DND-41 (cell line): ENCODE measurements at regions not wholly inside any gene's neighbourhood (a gene's known extent, or its start where the extent isn't known, plus 50 kb on each side); places are given as distances from the start of the nearest gene placed in this dataset.

Experiments used
- ATAC-seq: fragments of 200-7000 bp; cut with Tn5 transposase; 3 replicates; pipeline ENCODE4 v1.9.1; 2021; ENCODE audit warnings: low read depth; ENCODE audit not compliant: insufficient read depth
- DNase-seq: peaks from one replicate; pipeline ENCODE4 v3.0.0-alpha.2; 2020
- H2AFZ ChIP-seq: 2 replicates; pipeline ENCODE4 v1.6.0; 2012; ENCODE audit warnings: low read depth, low read length
- H3K27ac ChIP-seq: 2 replicates; pipeline ENCODE4 v1.5.1; 2012; ENCODE audit warnings: low read length, inconsistent platforms
- H3K27me3 ChIP-seq: fragments of 200-600 bp; sonication (generic); 2 replicates; pipeline ENCODE4 v1.6.0; 2012; ENCODE audit warnings: low read length, mild to moderate bottlenecking, inconsistent platforms; ENCODE audit not compliant: insufficient read depth, poor library complexity
- H3K36me3 ChIP-seq: 2 replicates; pipeline ENCODE4 v1.5.1; 2012; ENCODE audit warnings: low read length, inconsistent platforms; ENCODE audit not compliant: insufficient read depth
- H3K4me1 ChIP-seq: 2 replicates; pipeline ENCODE4 v1.5.1; 2012; ENCODE audit warnings: mild to moderate bottlenecking, low read length; ENCODE audit not compliant: insufficient read depth
- H3K4me2 ChIP-seq: 2 replicates; pipeline ENCODE4 v1.6.0; 2012; ENCODE audit warnings: mild to moderate bottlenecking, moderate library complexity, low read length, inconsistent platforms; ENCODE audit not compliant: insufficient read depth
- H3K4me3 ChIP-seq, 2 experiments: fragments of 200-600 bp in 1 of 2; shearing (Covaris generic) in 1 of 2; 2 replicates each; pipeline ENCODE4 v1.5.1; 2012 to 2016; ENCODE audit warnings: inconsistent platforms in 2 of 2, low read length in 2 of 2, mild to moderate bottlenecking in 2 of 2, low read depth in 1 of 2, moderate library complexity in 1 of 2
- H3K79me2 ChIP-seq: 2 replicates; pipeline ENCODE4 v1.6.0; 2012; ENCODE audit warnings: low read length, inconsistent platforms; ENCODE audit not compliant: insufficient read depth
- H3K9ac ChIP-seq: 2 replicates; pipeline ENCODE4 v1.6.0; 2012; ENCODE audit warnings: low read depth, mild to moderate bottlenecking, inconsistent platforms, low read length, moderate library complexity
- H3K9me3 ChIP-seq: 2 replicates; pipeline ENCODE4 v1.5.1; 2012; ENCODE audit warnings: low read length, moderate library complexity, mild to moderate bottlenecking, inconsistent platforms; ENCODE audit not compliant: insufficient read depth, severe bottlenecking
- H4K20me1 ChIP-seq: 2 replicates; pipeline ENCODE4 v1.6.0; 2012; ENCODE audit warnings: low read length; ENCODE audit not compliant: insufficient read depth
- EZH2 ChIP-seq: IDR thresholded peaks from 3 replicates; pipeline ENCODE4 v1.6.1; 2012; ENCODE audit warnings: borderline replicate concordance, low read depth, mild to moderate bottlenecking, moderate library complexity, low read length, inconsistent platforms; ENCODE audit not compliant: severe bottlenecking
- TF ChIP-seq, protein P1 (sequence below): IDR thresholded peaks from 2 replicates; pipeline ENCODE4 v1.5.1; 2012; ENCODE audit warnings: borderline replicate concordance, low read length, moderate library complexity, mild to moderate bottlenecking; ENCODE audit not compliant: poor library complexity, severe bottlenecking; ENCODE audit errors: extremely low read depth

DNA sequence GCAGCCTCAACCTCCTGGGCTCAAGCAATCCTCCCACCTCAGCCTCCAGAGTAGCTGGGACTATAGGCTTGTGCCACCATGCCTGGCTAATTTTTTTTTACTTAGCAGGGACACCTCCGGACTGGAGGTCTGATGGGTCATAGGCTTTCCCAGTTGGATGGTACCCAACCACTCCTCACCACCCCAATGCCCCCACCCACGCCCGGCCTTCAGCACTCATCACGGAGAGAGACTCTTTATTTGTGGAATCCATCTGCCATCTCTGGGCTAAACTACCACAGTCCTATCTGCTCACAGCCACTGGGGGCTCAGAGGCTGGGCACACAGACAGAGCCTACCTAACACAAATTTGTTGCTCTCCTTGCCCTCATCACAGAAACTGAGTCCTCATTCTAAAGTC lies 58.3 kb upstream of the STXBP1 start:
- H3K27ac ChIP-seq, result no peak overlapping the region
- DNase-seq, result no peak
- no peak overlapping the region for H3K4me2 ChIP-seq
- no peak overlapping the region for H2AFZ ChIP-seq
- peaks cover 29% of the 10 kb centered on the region for H3K4me1 ChIP-seq
- no peaks in the 10 kb centered on the region for H3K79me2 ChIP-seq
- H4K20me1 ChIP-seq, result no peaks in the 10 kb centered on the region; the same call in 1 of the 2 replicates
- TF ChIP-seq, protein P1, sequence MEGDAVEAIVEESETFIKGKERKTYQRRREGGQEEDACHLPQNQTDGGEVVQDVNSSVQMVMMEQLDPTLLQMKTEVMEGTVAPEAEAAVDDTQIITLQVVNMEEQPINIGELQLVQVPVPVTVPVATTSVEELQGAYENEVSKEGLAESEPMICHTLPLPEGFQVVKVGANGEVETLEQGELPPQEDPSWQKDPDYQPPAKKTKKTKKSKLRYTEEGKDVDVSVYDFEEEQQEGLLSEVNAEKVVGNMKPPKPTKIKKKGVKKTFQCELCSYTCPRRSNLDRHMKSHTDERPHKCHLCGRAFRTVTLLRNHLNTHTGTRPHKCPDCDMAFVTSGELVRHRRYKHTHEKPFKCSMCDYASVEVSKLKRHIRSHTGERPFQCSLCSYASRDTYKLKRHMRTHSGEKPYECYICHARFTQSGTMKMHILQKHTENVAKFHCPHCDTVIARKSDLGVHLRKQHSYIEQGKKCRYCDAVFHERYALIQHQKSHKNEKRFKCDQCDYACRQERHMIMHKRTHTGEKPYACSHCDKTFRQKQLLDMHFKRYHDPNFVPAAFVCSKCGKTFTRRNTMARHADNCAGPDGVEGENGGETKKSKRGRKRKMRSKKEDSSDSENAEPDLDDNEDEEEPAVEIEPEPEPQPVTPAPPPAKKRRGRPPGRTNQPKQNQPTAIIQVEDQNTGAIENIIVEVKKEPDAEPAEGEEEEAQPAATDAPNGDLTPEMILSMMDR, result no peak
- TF ChIP-seq EZH2, result no peak
- no peaks in the 10 kb centered on the region for H3K27me3 ChIP-seq
- ATAC-seq, result no peak
- H3K9me3 ChIP-seq, result no peaks in the 10 kb centered on the region
- no peaks in the 10 kb centered on the region for H3K36me3 ChIP-seq
- no peak overlapping the region for H3K4me3 ChIP-seq
- no peak overlapping the region for H3K9ac ChIP-seq

DNA sequence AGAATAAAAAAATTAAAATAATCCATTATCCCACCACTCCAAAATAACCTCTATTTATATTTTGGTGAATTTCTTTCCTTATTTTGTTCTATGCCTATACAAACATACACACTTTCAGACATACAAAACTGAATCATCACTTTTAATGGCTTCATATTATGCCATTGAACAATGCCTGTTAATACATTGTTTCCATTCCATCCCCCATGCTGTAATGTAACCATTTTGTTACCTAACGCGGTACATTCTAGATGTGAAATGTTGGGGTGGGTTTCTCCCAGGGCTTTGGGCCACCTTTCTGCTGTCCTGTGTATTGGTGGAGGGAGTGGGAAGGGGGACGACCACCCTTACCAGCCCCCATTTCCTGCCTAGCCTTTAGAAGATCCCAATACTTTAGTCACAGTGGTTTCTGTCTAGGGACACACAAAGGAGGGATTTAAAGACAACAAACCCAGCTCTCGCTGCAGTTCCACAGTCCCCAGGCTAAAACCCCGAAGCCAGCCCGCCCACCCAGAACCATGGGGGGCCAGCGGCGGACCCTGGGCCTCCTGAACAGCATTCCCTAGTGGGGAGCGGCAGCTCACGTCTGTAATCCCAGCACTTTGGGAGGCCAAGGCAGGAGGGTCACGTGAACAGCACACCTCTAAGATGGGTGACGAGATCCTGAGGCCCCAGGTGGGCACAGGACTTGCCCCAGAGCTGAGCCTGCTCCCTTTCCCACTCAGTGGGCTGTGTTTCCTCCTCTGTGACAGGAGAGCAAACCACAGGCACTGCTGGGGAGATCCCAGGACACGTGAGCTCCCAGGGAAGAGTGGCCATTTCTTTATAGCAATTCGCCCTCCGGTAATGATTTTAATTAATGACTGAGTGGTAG lies 56.9 kb upstream of the STXBP1 start:
- TF ChIP-seq, protein P1, result no peak
- no peak for TF ChIP-seq EZH2
- H3K27me3 ChIP-seq, result no peaks in the 10 kb centered on the region
- no peaks in the 10 kb centered on the region for H3K9me3 ChIP-seq
- no peak overlapping the region for H2AFZ ChIP-seq
- no peak overlapping the region for H3K4me3 ChIP-seq
- H3K9ac ChIP-seq, result no peak overlapping the region
- H3K36me3 ChIP-seq, result no peaks in the 10 kb centered on the region
- H3K79me2 ChIP-seq, result no peaks in the 10 kb centered on the region
- no peaks in the 10 kb centered on the region; the same call in 1 of the 2 replicates for H4K20me1 ChIP-seq
- H3K4me1 ChIP-seq, result peaks cover 29% of the 10 kb centered on the region
- DNase-seq (no peak), ATAC-seq (no peak)
- H3K4me2 ChIP-seq, result no peak overlapping the region
- H3K27ac ChIP-seq, result peak overlapping the region; percentile 44; the same call in 1 of the 2 replicates

DNA sequence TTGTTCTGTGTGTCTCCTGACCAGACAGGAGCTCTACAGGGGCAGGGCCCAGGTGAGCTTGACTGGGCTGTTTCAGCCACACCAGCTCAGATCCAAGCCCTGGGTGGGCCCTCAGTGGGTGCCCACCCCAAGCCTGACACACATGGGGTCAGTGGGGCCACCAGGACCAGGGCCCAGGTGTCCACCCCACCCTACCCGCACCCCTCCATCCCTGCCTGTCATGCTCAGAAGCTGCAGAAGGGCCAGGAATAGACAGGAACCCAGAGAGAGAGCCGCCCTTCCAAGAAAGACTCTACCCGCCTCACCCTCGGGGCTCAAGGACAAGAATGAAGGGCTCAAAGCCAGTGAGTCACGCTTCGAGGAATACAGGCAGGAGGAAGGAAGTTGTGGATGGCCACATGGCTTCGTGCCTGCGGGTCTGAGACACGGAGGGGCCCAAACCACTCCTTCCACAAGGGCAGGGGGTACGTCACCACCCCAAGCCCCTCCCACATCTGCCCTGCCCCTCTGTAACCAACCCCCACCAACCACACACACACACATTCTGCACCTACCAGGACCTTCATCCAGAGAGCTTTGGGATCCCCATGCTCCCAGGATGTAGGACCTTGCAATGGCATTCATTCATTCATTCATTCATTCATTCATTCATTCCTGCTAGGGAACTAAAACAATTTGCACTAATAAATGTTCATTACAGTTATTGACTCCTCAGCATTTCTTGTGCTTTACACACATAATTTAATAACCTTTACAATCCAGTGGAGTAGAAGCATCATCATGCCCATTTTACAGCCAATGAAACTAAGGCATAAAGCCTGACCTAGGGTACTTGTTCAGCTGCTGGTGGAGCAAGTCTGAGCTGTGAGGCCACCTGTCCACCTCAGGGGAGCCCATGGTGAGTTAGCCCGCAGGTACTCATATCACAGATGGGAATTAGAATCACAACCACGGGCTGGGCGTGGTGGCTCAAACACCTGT lies 55.9 kb upstream of the STXBP1 start:
- Histone ChIP-seq H4K20me1 (no peaks in the 10 kb centered on the region; the same call in 1 of the 2 replicates), H3K27ac (peak overlapping the region; percentile 44; the same call in 1 of the 2 replicates), H3K9ac (no peak overlapping the region), H3K4me2 (no peak overlapping the region), H3K9me3 (no peaks in the 10 kb centered on the region), H3K36me3 (no peaks in the 10 kb centered on the region), H3K27me3 (no peaks in the 10 kb centered on the region), H2AFZ (no peak overlapping the region), H3K79me2 (no peaks in the 10 kb centered on the region), H3K4me1 (peaks cover 29% of the 10 kb centered on the region), H3K4me3 (no peak overlapping the region)
- TF ChIP-seq EZH2, result no peak
- TF ChIP-seq, protein P1, result no peak
- DNase-seq (peak; percentile 78), ATAC-seq (peak; percentile 86)
